ENCODE measurements at regions not wholly inside any gene's neighbourhood (a gene's known extent, or its start where the extent isn't known, plus 50 kb on each side); places are given as distances from the start of the nearest gene placed in this dataset.

GRCh38 chr5:179414459-179415261 is 69.4 kb upstream of the ADAMTS2 start:
- Mint-ChIP-seq H3K36me3 (no peaks in the 10 kb centered on the region), H3K27ac (no peak overlapping the region), H3K4me3 (no peak overlapping the region), H3K4me1 (no peaks in the 10 kb centered on the region), H3K9me3 (ENCODE audit: low read depth) (no peaks in the 10 kb centered on the region), H3K27me3 (no peaks in the 10 kb centered on the region)
- CTCF ChIA-PET, result no interaction called here
- peak; percentile 35 for DNase-seq
- ATAC-seq, result no peak

DNA sequence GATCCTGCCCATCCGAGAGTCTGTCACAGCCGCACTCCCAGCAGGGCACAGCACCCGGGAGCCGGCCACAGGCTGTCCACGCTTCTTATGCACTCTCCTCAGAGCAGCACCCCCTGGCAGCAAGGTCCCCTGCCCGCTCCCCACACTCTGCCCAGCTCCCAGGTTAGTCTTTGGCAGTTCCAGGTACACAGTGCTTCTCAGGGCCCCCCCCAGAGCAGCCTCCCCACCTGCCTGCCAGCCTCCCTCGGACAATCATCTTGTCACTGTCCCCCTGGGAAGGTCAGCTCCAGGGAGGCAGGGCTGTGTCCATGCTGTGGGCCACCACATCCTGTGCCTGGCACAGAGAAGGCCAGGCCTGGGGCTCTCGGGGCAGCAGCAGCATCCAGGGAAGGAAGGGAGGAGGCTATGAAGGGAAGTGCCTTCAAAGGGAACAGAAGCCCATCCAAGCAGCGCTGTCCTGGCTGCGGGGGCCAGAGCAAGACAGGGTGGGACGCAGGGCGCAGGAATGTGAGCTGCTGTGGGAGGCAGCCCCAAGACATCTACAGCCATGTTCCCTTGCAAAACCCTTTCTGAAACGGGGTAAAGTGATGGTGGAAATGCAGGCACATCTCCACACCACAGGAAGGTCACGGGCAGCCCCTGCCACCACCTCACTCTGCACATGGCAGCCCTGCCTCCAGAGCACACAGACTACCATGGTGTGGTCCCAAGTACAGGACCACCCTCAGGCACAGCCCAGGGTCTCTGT is 68.6 kb upstream of the ADAMTS2 start:
- ATAC-seq (no peak), DNase-seq (peak; percentile 22)
- Mint-ChIP-seq H3K4me1 (no peaks in the 10 kb centered on the region), H3K36me3 (no peaks in the 10 kb centered on the region), H3K9me3 (ENCODE audit: low read depth) (no peaks in the 10 kb centered on the region), H3K27ac (no peak overlapping the region), H3K4me3 (no peak overlapping the region), H3K27me3 (no peaks in the 10 kb centered on the region)
- CTCF ChIA-PET, result no interaction called here

- DNase-seq, result no peak
- Mint-ChIP-seq H3K27me3 (no peaks in the 10 kb centered on the region), H3K36me3 (no peaks in the 10 kb centered on the region), H3K27ac (no peak overlapping the region), H3K9me3 (ENCODE audit: low read depth) (no peaks in the 10 kb centered on the region), H3K4me3 (no peak overlapping the region), H3K4me1 (no peaks in the 10 kb centered on the region)
- ATAC-seq, result no peak
- CTCF ChIA-PET, result no interaction called here
Observed at GRCh38 chr5:179413086-179413690, 67.9 kb upstream of the ADAMTS2 start.

DNA sequence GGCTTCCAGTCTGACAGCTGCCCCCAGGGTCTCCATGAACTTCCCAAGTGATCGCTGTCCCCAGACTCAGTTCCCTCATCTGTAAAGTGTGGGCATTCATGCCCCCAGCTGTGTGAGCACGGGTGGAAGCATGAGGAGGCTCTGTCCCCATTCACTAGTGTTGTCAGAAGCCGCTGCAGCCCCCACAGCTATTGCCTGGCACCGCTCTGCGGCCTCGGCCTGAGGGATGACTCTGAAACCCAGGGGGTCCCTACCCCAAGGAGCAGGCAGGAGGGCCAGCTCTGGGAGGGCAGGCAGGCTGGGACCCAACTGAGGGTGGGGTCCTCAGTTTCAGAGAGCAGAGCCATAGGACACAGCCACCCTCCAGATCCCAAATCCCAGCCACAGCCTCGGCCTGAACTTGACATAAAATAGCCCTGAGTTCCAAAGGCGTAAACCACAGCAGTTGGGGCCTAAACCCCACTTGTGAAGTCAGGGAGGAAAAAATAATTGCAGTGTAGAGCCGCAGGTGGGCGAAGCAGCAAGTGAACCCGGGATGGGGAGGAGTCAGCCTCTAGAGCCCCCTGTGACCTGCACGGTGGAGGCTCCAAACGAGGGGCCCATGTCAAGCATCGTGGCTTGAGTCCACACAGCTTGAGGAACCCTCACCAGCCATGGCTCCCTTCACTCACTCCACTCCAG is 66.0 kb upstream of the ADAMTS2 start:
- CTCF ChIA-PET, result no interaction called here
- ATAC-seq (no peak), DNase-seq (no peak)
- H3K27me3 Mint-ChIP-seq, result no peaks in the 10 kb centered on the region
- H3K4me1 Mint-ChIP-seq, result no peaks in the 10 kb centered on the region
- H3K4me3 Mint-ChIP-seq, result no peak overlapping the region
- H3K9me3 Mint-ChIP-seq (ENCODE audit: low read depth), result no peaks in the 10 kb centered on the region
- H3K36me3 Mint-ChIP-seq, result no peaks in the 10 kb centered on the region
- no peak overlapping the region for H3K27ac Mint-ChIP-seq

GRCh38 chr5:179410291-179411160 is 65.3 kb upstream of the ADAMTS2 start:
- ATAC-seq, result no peak
- DNase-seq, result no peak
- H3K27me3 Mint-ChIP-seq, result no peaks in the 10 kb centered on the region
- no peaks in the 10 kb centered on the region for H3K4me1 Mint-ChIP-seq
- no peak overlapping the region for H3K4me3 Mint-ChIP-seq
- no peaks in the 10 kb centered on the region for H3K36me3 Mint-ChIP-seq
- CTCF ChIA-PET, result no interaction called here
- no peak overlapping the region for H3K27ac Mint-ChIP-seq
- no peaks in the 10 kb centered on the region for H3K9me3 Mint-ChIP-seq (ENCODE audit: low read depth)

GRCh38 chr5:179409806-179410205 is 64.5 kb upstream of the ADAMTS2 start:
- Mint-ChIP-seq H3K4me3 (no peak overlapping the region), H3K27me3 (no peaks in the 10 kb centered on the region), H3K27ac (no peak overlapping the region), H3K36me3 (no peaks in the 10 kb centered on the region), H3K4me1 (no peaks in the 10 kb centered on the region), H3K9me3 (ENCODE audit: low read depth) (no peaks in the 10 kb centered on the region)
- DNase-seq, result no peak
- CTCF ChIA-PET, result no interaction called here
- no peak for ATAC-seq

DNA sequence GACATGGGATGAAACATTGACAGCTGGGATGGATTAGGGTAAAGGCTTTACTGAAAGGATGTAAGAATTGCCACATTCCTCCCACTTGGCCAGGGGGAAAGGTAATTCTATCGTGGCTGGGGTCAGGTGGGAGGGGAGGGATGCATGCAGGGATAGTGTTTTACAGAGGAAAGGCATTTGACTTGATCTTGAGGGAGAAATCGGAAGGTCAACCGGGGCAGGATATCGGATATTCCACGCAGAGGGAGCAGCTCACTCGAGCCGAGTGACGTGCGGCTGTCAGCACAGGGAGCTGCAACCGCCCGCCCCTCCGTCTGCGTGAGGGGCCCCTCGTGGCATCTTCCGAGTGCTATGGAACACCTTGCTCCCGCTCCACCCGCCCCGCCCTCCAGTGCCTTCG is 63.4 kb upstream of the ADAMTS2 start:
- Mint-ChIP-seq H3K4me1 (no peaks in the 10 kb centered on the region), H3K27me3 (no peaks in the 10 kb centered on the region), H3K36me3 (no peaks in the 10 kb centered on the region), H3K27ac (no peak overlapping the region), H3K9me3 (ENCODE audit: low read depth) (no peaks in the 10 kb centered on the region), H3K4me3 (no peak overlapping the region)
- CTCF ChIA-PET, result no interaction called here
- ATAC-seq (no peak), DNase-seq (no peak)

GRCh38 chr5:179407191-179408175 is 62.2 kb upstream of the ADAMTS2 start:
- DNase-seq (no peak), ATAC-seq (no peak)
- Mint-ChIP-seq H3K36me3 (no peaks in the 10 kb centered on the region), H3K4me3 (no peak overlapping the region), H3K27ac (no peak overlapping the region), H3K4me1 (no peaks in the 10 kb centered on the region), H3K27me3 (no peaks in the 10 kb centered on the region), H3K9me3 (ENCODE audit: low read depth) (peaks cover 3% of the 10 kb centered on the region)
- CTCF ChIA-PET, result no interaction called here

DNA sequence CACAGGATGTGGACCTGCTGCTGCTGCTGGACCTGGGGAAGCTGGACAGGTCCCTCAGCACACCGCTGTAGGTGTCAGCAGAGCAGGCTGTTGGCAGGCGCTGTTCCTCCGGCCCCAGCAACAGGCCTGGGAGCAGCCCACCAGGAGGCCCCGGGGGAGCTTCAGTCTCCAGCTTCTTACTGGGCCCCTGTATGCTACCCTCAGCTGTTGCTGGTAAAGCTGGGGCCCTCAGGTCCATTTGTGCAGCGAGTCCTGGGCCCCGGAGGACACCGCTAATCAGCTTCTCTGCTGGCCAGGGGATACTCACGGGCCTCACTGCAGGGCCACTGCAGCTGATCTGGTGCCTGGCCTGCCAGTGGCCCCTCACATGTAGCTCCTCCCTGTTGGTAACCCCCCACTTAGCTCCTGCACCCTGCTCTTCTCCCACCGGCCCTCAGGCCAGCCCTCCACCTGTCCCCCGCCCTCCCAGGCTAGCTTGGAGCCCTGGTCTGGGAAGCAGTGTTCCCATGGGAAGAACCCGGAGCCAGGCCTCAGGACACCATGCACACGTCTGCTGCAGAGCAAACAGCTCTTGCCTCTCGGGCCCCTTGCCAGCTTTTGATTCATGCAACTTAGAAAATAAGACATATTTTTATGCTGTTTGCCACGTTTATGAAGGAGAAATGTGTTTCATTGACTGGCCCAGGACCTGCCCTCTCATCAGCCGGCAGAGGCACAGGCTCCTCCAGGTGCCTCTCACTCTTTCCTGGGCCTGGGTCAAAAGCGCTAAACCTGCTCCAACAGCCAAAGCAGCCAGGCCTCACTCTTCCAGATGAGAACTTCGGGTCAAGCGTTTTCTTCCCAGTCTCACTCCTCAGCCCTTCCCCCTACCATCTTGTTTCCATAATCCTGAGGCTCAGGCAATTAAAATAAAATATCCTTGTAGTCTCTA is 61.0 kb upstream of the ADAMTS2 start:
- Mint-ChIP-seq H3K36me3 (no peaks in the 10 kb centered on the region), H3K4me3 (no peak overlapping the region), H3K27ac (no peak overlapping the region), H3K4me1 (no peaks in the 10 kb centered on the region), H3K9me3 (ENCODE audit: low read depth) (peaks cover 3% of the 10 kb centered on the region), H3K27me3 (no peaks in the 10 kb centered on the region)
- ATAC-seq, result no peak
- CTCF ChIA-PET, result interaction anchor here (0.6 kb wide), 1 partner anchor 1102 kb away, joined by 4 read pairs; no protein-coding TSS in a partner anchor
- DNase-seq, result no peak

DNA sequence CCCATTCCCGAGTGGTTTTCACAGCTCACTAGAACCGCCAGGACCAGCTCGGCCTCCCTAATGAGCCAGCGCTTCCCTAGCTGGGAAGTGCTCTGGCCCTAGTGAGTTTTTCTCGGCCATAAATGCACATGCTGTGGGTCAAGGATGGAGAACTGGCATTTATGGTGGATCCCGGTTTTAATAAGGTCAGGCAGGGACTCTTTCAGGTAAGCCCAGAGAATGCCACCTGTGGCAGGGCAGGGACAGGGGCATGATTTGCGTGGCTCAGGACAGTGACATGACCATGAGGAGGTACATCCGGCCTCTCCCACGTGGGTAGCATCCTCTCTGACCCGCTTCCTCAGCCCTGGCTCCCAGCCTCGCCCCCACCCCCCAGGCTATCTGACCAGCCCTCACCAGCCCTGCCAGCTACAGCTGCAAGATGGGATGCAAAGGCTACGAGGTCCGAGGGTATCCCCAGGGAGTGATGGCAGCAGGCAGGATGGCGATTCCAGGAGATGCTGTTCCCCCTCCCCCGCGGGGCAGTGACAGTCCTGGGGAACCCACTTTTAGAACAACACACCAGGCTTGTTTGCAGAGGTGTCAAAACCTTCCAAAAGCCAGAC is 60.3 kb upstream of the ADAMTS2 start:
- Mint-ChIP-seq H3K27me3 (no peaks in the 10 kb centered on the region), H3K9me3 (ENCODE audit: low read depth) (peaks cover 3% of the 10 kb centered on the region), H3K36me3 (no peaks in the 10 kb centered on the region), H3K4me3 (no peak overlapping the region), H3K4me1 (no peaks in the 10 kb centered on the region), H3K27ac (no peak overlapping the region)
- no peak for ATAC-seq
- no peak for DNase-seq
- CTCF ChIA-PET, result interaction anchor here (0.6 kb wide), 2 partner anchors 125 to 1101 kb away, joined by 3 to 4 read pairs; no protein-coding TSS in a partner anchor

GRCh38 chr5:179405054-179405416 is 59.8 kb upstream of the ADAMTS2 start:
- Mint-ChIP-seq H3K27ac (no peak overlapping the region), H3K36me3 (no peaks in the 10 kb centered on the region), H3K9me3 (ENCODE audit: low read depth) (peaks cover 3% of the 10 kb centered on the region), H3K4me1 (no peaks in the 10 kb centered on the region), H3K27me3 (no peaks in the 10 kb centered on the region), H3K4me3 (no peak overlapping the region)
- CTCF ChIA-PET, result interaction anchor here (0.6 kb wide), 1 partner anchor 125 kb away, joined by 3 read pairs; no protein-coding TSS in a partner anchor
- DNase-seq (no peak), ATAC-seq (no peak)
